Endothelial cell of umbilical vein (primary cell): ENCODE measurements at regions not wholly inside any gene's neighbourhood (a gene's known extent, or its start where the extent isn't known, plus 50 kb on each side); places are given as distances from the start of the nearest gene placed in this dataset.

Source experiments
- CTCF ChIP-seq, 2 donors: IDR thresholded peaks; 1 replicate in 1 of 2; 2 replicates in 1 of 2; pipeline ENCODE4 v1.5.1; 2011; ENCODE audit warnings: low read length in 2 of 2, mild to moderate bottlenecking in 2 of 2, moderate library complexity in 2 of 2, control low read depth in 1 of 2, inconsistent platforms in 1 of 2, low read depth in 1 of 2; ENCODE audit not compliant: insufficient read depth in 1 of 2; ENCODE audit errors: extremely low read depth in 1 of 2
- EZH2 ChIP-seq: IDR thresholded peaks from 2 replicates; pipeline ENCODE4 v1.6.1; 2012; ENCODE audit warnings: borderline replicate concordance, low read depth, mild to moderate bottlenecking, moderate library complexity, low read length, inconsistent platforms; ENCODE audit not compliant: severe bottlenecking
- FOS ChIP-seq: IDR thresholded peaks from 2 replicates; pipeline ENCODE4 v1.6.1; 2011; ENCODE audit warnings: mild to moderate bottlenecking, low read length, moderate library complexity, borderline replicate concordance; ENCODE audit not compliant: insufficient read depth
- GATA2 ChIP-seq: IDR thresholded peaks from 2 replicates; pipeline ENCODE4 v1.7.0; 2011; ENCODE audit warnings: low read depth, mild to moderate bottlenecking, moderate library complexity, mixed read lengths, low read length; ENCODE audit not compliant: insufficient read length, insufficient read depth
- MAX ChIP-seq: IDR thresholded peaks from 2 replicates; pipeline ENCODE4 v1.6.1; 2011; ENCODE audit not compliant: insufficient read depth, insufficient read length
- POLR2A ChIP-seq: IDR thresholded peaks from 2 replicates; pipeline ENCODE4 v1.6.1; 2012; ENCODE audit warnings: low read depth, mild to moderate bottlenecking, control low read depth, low read length
- POLR2AphosphoS5 ChIP-seq: IDR thresholded peaks from 2 replicates; pipeline ENCODE4 v1.6.1; 2012; ENCODE audit warnings: low read depth, mild to moderate bottlenecking, control low read depth, low read length, moderate library complexity; ENCODE audit not compliant: insufficient read depth

DNA sequence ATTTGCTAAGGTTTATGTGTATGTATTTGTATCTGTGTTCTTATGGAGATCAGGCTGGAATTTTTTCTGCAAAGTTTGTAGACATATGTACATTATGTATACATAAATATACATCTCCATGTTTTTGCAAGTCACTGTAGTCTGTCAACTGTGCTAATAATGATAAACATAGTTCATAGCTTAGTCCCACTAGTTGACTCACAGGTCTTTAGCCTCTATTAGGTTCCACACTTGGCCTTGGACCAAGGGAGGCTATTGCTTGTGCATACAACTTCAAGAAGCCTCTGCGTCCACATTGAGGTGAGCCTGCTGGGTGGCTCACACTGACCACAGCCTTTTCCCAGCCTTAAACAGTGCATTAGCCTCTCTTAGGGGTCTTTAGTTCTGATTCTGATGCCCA, 243.8 kb upstream of the PEX5L start:
- TF ChIP-seq CTCF (IDR thresholded peaks at IDR 0.05; ENCODE audit: extremely low read depth in 1 of 2, insufficient read depth in 1 of 2, low read depth in 1 of 2, low read length in 2 of 2) = no peak
- TF ChIP-seq POLR2A = no peak
- no peak for TF ChIP-seq POLR2AphosphoS5
- TF ChIP-seq EZH2 = no peak
- no peak for TF ChIP-seq FOS
- no peak for TF ChIP-seq GATA2
- TF ChIP-seq MAX = no peak
